NCI-H82 treated with DMSO at 0.1 percent for 48 hours (cell line): ENCODE measurements at regions not wholly inside any gene's neighbourhood (a gene's known extent, or its start where the extent isn't known, plus 50 kb on each side); places are given as distances from the start of the nearest gene placed in this dataset.

Source experiments
- DNase-seq: peaks from one replicate; lab custom pipeline; 2025; ENCODE audit not compliant: unreplicated experiment; lab: John Stamatoyannopoulos, UW

- DNase-seq: no peak
Measured at GRCh38 chr16:54632322-54633220, 298.1 kb upstream of the IRX5 start.

DNA sequence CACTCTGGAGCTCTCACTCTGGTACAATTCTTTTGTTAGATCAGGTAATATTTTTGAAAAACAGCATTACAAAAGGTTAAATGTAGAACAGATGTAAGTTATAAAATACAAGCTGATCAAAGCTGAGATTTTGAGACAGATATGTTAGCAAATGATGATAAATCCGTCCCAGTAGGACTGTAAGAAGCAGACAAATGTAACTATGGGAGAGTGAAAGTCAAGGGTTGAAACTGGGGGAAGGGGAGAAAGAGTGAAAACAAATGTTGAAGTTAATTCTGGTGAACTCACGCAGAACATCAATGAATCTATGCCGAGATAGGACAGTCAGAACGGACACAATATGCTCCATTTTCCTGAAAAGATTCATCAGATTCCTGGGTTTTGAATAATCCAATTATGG lies 298.9 kb upstream of the IRX5 start:
- no peak for DNase-seq

DNA sequence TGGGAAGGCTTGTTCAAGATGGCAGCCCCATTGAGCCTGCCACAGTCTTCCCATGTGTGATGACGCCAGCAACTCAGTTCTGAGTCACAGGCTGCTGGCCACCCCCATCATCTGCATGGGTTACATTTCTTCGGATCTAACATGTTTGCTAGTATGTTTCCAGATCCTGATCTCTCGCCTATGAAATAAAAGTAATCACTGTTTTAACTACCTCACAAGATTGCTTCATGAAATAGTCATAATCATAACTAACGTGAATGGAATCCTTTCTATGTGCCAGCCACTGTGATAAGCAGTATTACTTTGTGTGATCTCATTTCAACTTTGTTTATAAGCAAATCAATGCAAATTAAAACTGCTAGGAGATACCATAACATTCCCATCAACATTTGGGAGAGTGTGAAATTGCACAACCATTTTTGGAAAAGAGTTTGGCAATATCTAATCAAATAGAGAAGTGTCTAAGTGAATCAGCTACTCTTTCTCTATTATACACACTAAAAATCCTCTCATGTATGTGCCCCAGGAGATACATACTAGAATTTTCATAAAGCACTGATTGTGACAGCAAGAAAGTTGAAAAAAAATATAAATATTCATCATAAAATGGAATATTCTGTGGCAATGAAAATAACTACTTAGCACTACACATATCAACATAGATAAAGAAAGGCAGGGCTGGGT lies 300.2 kb upstream of the IRX5 start:
- no peak for DNase-seq

GRCh38 chr16:54628796-54629625 lies 301.7 kb upstream of the IRX5 start:
- DNase-seq: no peak

DNA sequence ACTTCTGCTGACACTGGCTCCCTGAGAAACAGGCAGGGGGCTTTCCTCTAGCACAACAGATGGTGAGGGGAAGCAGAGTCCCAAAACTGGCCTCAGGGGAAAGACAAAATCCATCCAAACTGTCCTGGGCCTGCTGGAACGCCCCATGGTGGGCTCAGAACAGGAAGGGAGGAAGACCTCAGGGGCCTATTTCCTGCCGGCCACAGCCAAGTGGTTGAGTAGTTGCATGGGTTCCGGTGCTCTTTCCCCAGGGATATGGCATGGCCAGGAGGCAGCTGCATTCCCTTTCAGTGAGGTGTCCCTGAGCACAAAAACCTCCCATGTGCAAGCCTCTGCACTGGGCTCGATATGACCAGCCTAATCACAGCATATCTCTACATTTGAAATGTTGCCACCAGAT lies 303.0 kb upstream of the IRX5 start:
- DNase-seq: no peak

- no peak for DNase-seq
Measured at GRCh38 chr16:54623636-54624035, 307.0 kb upstream of the IRX5 start.

- DNase-seq: no peak
Measured at GRCh38 chr16:54620197-54620596, 310.5 kb upstream of the IRX5 start.

DNA sequence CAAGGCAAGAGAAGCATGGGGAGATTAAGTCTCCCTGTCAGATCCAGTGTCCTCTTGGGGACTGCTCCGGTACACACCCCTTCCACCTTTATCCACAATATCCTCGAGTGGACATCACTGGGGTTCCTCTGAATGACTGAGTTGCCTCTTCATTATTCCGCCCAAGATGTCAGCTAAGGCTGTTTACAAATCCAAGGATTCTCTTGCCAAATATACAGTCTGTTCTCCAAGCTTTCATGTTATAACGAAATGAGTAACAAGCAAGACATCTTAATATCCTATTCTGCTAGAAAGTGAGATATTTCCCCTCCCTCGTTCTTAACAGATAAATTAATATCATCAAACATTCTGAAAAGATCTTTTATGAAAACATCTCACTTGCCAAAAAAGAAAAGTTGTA lies 314.1 kb upstream of the IRX5 start:
- no peak for DNase-seq

GRCh38 chr16:54605536-54606066 lies 319.0 kb upstream of the IRX3 start:
- no peak for DNase-seq

DNA sequence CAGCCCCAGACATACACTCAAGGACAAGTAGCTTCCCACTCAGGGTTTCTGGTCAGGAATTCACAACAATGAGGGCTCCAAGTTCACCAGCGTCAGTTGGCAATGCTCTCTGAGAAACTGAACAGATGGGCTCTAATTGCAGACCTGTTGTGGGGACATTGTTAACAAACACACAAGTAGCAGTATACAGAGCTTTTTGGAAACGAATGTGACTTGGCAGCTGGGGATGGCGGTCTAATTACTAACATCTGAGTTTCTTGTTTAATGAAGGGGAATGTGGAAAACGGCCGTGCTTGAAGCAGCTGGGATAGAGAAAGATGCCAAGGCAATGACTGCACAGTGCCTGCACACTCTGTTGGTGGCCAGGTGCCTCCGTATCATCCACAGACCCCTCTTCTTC lies 316.1 kb upstream of the IRX3 start:
- no peak for DNase-seq

- no peak for DNase-seq
Measured at GRCh38 chr16:54597222-54597621, 310.6 kb upstream of the IRX3 start.

GRCh38 chr16:54595621-54596020 lies 309.0 kb upstream of the IRX3 start:
- DNase-seq: no peak

DNA sequence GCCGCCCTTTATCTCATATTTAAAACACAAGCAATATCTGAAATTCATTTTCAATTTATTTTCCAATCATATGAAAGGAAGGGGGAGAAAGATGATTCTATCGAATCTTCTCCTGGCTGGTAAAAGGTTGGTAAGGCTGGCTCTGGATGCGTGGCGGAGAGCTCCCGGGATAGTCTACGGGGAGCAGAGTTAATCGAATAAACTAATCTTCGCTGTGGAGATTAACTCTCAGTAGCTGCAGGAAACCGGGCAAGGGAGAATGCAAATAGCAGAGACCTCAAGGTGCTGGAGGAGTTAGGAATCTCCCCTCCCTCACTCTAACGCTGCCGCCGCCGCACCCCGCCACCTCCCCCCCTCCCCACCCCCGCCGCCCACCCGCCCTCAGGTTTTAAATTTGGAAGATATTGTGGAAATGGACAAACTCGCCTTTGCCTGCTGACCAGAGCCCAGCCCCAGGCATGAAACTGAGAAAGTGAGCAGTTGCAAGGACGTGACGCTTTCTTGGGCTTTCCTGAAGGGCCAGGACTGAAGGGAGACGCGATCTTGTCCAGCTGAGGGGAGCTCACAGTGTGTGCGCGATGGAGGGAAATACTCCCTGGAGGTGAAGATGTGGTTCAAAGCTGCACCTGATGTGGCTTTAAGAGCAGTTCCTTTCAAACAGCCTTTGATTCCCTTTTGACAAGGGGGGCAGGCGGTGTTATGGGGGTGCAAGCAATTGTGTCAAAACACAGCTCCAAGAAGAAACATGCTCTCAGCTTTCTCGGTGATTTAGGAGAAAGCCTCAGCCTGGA lies 308.2 kb upstream of the IRX3 start:
- DNase-seq: no peak

DNA sequence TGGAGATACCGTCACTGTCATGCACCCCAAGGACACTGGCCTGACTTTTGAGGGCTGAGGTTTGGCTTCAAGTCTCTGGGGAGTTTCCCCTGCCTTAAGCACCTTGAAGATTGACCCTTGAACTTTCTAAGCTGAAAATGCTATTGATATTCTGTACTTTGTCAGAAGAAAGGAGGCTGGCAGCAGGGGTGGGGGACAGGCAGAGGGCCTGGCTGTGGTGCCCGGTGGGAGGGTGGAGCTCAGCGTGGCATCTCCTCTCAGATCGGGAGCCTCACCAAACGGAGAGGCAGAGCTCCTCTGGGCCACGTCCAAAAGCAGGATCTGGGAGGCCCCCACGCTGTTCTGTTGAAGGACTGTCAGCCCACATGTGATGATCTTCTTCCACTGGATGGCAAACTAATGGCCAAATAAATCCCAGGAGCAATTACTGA lies 305.2 kb upstream of the IRX3 start:
- DNase-seq: no peak

DNA sequence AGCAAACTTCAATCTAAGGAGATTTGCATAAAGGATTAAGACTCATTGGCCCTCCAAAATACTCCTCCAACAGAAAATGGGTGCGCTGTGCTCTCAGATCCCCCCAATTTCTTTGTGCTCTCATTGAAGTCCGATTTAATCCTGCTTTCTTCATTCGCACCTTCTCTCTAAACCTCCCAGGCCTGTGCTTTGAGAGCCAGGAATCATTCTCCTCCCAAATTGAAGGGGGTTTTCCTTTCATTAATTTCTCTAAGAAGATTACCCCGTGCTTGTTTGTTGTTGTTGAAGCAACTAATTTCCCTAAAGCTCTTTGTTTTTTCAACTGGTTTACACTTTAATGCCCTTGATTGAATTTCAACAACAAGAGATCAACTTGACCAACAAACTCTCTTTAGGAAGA lies 304.2 kb upstream of the IRX3 start:
- no peak for DNase-seq

- no peak for DNase-seq
Measured at GRCh38 chr16:54589326-54589725, 302.7 kb upstream of the IRX3 start.

DNA sequence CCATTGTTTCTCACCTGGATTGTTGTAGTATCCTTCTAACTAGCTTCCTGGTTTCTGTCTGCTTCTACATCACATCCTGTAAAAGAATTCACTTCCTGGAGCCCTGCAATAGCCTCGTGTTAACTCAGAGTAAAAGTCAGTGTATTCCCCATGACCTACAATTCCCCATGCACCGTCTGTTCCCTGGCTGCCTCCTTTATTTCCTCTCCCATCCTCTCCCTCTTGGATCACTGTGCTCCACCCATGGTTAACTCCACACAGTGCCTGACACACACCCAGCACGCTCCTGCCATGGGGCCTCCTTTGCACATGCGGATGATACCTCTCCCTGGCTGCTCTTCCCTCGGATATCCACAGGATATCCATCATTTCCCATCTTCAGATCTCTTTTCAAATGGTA lies 301.4 kb upstream of the IRX3 start:
- no peak for DNase-seq

DNA sequence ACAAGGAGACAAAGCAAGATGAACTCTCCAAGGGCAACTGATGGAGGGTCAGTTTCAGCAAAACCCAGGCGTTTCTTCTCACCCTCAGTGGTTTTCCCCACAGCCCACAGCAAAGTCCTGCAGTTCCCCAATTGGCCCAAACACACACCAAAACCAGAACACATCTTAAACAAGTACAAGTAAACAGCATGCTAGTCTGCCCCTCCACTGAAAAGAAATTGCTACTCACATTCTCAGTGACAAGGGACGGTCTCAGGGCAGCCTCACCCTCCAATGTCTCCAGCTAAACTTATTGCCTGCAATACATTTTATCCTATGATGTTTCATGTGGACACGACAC lies 300.6 kb upstream of the IRX3 start:
- DNase-seq: no peak

GRCh38 chr16:54586474-54587175 lies 300.0 kb upstream of the IRX3 start:
- no peak for DNase-seq

DNA sequence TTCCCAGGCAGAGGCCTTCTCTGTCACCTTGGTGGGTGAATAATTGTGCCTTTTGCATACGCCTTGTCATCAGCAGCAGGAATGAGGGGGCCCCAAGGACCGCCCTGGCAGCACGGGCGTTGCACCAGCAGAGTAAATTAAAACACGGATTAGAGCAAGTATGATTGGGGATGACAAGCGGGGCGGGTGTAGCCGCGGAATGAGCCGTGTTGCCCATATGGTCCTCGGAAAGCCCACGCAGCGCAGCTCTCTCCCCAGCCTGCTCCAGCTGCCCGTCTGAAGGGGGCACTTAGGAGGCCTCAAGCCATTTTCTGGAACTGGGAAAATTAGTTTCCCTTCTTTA lies 299.4 kb upstream of the IRX3 start:
- no peak for DNase-seq
